ENCODE measurements at regions not wholly inside any gene's neighbourhood (a gene's known extent, or its start where the extent isn't known, plus 50 kb on each side); places are given as distances from the start of the nearest gene placed in this dataset.
"Not testable (repeated sequence)": the region's sequence is repeated elsewhere in the genome, so short reads cannot be mapped to it uniquely, and the experiment has no call there.

DNA sequence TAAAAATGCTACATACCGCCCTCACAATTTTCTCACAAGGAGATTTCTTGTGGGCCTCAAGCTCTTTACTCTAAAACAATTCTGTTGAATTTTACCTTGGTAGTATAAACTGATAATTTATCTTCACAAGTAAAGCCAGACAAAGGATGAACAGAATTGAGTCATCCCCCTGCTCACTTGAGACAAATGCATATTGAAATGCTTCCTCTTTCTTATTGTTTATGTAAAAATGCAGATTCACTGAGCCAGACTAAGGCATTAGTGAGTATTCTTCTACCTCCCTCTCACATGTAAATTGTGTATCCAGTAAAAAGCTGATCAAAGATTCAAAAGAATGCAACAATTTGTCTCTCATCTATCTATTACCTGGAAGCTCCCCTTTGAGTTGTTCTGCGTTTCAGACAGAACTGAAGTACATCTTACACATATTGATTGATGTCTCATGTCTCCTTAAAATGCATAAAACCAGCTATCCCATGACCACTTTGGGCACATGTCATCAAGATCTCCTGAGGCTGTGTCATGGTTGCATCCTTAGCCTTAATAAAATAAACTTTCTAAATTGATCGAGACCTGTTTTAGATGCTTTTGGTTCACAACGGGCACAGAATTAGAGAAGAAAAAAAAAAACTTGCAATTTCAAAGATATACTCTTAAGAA, 743.1 kb upstream of the B3GALT2 start:
- no peak for DNase-seq

DNA sequence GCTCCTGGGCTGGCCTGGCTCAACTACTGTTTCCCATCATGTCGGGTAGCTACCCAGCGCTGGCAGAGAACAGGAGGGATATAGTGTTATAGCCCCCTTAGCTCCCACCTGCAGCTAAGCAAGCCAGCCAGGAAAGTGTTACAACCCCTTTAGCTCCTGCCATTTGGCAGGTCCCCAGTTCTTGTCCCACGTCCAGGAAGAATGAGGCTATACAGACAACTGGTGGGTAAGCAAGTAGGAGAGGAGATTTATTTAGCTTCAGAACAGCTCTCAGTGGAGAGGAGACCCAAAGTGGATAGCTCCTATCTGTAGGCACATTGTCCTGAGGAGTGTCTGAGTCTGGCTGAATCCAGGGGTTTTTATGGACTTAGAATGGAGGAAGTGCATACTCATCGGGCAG, 741.1 kb upstream of the B3GALT2 start:
- DNase-seq = no peak

DNA sequence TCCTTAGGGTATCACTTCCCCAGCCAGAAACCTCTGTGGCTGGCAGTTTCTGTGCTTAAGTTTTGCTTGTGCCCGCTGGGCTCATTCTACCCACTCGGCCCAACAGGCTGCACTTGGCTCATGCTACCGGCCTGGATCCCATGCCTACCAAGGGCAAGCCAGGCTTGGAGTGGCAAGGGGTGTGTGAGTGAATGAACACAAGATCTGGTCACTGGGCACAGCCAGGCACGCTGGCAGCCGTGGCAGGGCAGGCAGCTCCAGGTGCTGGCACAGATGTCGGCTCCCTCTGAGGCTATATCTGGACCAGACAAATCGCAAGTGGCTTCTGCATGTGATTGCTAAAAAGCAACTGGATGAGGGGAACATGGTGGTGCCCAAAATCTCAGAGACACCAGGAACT, 740.5 kb upstream of the B3GALT2 start:
- DNase-seq = no peak

DNA sequence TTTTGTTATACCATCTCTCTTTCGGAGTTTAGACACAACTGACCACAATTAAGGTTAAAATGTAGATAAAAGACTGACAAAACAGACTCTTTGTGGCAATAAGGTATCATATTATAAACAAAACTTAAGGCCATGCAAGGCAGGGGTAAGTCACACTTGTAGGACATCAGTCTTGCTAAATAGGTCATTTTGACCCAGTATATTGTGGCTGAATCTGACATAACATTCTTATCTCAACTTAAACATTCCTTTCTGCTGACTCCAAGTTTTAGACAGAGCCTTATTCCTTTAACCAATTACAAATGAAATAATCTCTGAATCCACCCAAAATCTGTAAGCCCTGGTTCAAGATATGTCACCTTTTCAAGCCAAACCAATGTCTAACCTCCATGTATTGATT, 733.4 kb upstream of the B3GALT2 start:
- DNase-seq = no peak

DNA sequence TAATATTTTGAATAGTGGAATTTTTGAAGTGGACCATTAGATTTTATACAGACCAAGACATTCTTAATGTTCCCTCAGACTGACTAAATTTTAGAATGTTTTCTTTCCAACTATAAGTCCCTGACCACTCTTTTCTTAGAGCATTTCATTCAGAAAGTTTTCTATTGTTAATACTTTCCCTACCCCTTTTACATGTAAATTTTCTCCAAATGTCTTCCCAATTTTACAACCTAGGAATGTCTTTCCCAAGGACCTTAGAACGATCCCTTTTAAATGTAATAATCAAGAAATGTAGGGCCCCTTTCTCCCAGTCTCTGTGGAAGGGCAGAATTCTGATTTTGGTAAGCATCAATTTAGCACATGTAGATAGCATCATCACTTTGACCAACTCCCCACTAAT, 730.0 kb upstream of the B3GALT2 start:
- DNase-seq = no peak

DNA sequence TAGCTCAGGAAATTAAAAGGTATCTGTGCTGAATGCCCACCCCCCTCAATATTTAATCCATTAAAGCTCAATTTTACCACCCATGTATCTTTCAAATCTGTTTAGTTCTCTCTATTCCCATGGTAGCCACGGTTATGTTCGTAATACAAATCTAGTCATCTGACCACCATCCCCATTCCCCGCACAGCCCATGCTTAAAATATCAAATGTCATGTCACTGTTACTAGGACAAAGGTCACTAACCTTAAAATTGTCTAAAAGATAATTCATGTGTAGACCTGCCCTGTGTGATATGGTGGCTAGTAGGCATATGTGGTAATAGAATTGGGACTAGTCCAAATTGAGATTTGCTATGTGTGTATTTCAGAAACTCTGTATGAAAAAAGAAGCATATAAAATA, 728.5 kb upstream of the B3GALT2 start:
- no peak for DNase-seq

DNA sequence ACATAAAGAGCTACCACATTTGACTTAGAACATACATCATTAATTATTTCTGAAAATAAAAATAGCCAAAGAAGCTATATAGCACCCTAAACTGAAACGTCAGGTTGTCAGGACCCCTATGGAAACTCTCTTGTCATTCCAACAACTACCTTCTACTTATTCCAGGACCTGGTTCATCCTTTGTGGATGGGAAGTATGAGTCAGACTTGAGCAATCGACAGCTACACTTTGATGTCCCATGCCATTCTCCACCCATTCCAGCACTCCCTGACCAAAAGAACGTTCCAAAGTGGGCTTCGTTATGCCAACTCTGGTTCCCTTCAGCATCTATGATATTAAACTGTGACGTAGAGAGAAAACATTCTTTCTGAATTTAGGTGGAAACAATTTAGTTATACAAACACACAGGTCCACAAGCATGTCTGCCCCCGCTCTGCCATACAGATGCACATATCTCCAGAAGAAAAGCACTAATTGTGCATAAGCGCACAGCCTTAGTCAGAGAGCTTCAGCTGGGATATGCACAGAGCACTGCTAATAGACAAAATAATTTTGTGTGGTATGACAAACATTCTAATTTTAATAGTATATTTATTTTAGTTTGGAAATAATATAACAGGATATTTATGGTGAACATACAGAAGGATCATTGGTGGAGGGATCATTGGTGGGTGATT, 723.1 kb upstream of the B3GALT2 start:
- no peak for DNase-seq

DNA sequence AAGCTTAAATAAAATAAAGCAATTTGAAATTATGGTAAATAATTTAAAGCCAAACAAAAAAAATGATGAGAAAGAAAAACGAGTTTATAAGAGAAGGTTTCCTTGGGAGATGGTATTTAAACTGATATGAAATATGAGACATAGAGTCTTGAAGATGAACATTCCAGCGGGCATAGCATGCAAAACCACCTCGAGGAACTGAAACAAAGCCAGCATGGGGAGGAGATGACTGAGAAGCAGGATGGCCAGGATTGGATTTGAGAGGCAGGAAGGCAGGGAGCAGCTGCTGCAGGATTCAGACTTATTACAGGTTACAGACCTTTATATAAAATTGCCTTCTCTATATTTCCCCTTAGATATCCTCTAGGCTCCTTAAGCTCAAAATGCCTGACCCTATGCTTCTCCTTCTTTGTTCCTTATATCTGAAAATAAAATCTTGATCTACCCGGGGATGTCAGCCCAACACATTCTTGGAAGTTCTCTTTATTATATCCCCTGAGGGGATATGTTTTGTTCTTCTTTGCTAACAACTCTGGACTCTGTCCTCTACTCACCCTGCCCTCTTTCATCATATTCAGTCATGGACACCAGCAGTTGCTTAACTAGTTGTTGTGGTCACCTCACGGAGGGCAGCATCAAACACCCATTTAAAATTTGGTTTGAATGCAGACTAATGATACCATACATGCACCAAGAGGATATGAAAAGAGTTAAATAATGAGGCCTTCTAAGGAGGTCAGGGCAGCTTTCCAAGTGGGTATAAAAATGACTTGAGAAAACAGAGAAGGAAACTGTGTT, 719.1 kb upstream of the B3GALT2 start:
- DNase-seq = no peak

DNA sequence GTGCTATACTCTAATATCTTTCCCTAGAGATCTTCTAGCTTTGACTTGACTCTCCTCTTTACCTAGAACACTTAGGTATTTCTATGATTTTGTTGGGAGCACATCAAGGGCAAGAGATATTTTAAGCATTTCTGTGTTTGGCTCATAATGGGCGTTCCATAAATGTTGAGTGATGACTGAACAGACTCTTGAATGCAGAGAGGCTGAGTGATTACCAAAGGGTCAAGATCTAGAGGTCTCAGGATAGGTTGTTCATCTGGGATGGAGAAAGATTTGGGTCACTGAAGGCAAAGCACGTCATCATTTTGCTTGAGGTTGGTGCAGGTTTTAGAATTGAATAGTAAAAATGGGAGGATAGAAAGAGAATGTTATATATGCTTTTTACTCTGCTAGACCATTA, 705.4 kb upstream of the B3GALT2 start:
- DNase-seq = no peak

DNA sequence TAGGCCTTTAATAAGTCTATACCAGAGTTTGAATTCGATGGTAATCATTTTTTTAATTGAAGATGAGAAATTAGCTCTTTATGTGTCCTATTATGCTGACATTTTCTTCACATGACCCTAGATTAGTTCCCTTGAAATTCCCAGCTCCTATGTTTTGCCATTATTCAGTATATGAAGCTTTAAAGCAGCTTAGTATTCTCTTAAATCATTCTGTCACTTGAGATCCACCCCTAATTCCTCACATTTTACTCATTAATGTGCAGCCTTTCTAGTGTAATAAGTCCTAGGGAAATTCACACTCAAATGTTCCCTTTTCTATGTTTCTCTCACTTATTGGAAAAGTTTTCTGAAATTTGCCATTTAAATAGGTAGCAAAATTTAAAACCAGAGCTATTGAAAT, 704.5 kb upstream of the B3GALT2 start:
- no peak for DNase-seq

DNA sequence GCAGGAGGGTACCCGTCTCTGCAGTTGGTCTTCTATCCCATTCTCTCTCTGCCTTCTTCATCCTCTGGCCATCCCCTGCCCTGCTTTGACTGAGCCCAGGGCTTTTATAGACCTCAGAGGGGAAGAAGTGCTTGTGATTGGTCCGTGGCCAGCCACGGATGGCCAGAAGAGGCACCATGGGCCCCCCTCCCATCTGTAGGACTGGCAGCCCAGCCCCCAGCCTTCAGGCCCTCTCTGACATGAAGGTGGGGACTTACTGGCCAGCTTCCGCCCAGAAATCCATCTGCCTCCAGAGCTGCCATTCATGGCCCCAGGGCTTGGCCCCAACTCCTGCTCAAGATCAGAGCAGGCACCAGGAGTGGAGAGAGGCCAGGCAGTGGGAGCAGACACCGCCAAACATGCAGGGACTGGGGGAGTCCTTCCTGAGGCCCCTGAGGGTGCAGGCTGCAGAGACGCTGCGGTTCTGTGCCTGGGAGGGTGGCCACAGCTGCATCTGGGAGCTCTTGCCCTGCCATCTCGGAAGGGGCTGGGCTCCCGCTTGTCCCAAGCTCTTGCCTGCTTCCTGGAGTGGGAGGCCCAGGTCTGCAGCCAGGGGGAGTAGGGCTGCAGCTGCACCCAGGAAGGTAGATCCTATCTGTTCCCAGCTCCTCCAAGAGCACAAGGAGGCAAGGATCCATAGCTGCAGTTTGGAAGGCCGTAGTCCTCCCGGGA, 698.6 kb upstream of the B3GALT2 start:
- DNase-seq = no peak

DNA sequence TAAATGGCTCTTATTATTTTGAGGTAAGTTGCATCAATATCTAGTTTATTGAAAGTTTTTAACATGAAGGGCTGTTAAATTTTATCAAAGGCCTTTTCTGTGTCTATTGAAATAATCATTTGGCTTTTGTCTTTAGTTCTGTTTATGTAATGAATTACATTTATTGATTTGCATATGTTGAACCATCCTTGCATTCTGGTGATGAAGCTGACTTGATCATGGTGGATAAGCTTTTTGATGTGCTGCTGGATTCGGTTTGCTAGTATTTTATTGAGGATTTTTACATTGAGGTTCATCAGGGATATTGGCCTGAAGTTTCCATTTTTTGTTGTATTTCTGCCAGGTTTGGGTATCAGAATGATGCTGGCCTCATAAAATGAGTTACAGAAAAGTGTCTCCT, 691.5 kb upstream of the B3GALT2 start:
- DNase-seq = not testable (repeated sequence)

DNA sequence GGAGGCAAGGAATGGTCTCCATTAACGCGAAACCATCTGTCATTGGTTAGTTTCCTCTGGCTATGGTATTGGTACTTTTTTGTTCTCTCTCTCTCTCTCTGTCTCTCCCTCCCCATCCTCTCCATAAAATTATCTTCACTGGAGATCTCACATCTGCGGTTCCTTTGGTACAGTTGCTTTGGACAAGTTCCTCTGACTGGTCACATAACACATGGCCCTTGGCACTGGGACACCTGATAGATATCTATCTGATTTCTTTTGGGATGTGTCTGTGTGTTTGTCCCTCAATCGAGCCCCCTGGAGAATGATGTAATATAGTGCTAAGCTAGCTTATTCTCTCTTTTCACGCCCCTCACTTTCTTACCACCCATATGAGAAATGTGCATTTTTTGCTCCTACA, 682.0 kb upstream of the B3GALT2 start:
- DNase-seq = no peak

DNA sequence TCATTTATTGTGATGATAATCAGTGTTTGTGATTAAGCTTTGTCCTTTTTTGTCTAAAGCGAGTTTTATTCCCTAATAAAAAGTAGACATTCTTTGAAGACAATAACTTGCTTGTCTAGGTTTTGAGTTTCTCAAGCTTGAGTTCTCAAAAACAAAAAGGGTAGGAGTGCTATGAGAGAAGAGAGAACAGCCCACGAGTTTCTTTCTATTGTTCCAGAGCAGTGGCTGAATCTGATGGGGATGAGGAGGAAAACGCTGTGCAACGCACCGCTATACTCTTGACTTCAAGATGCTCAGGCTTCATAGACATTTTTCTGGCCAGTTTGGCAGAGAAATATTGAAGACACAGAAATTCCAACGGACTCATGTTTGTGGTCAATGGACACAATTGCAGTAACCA, 669.8 kb upstream of the B3GALT2 start:
- no peak for DNase-seq

DNA sequence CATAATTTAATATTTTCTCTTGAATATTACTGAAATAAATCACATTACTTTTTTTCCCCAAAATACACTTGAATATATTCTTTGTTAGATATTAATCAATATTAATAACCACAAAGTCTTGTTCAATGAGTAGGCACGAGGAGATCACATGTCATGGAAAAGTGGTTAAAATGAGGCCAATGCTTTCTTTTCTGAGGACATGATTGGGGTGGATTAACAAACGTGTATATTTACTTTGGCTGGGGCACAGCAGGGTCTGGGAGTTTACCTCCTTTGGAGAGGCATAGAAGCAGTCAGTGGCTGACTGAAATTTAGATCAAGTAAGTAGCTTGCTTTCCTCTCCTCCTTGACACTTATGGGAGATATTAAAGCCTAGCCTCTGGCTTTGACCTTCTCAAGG, 664.3 kb upstream of the B3GALT2 start:
- no peak for DNase-seq

DNA sequence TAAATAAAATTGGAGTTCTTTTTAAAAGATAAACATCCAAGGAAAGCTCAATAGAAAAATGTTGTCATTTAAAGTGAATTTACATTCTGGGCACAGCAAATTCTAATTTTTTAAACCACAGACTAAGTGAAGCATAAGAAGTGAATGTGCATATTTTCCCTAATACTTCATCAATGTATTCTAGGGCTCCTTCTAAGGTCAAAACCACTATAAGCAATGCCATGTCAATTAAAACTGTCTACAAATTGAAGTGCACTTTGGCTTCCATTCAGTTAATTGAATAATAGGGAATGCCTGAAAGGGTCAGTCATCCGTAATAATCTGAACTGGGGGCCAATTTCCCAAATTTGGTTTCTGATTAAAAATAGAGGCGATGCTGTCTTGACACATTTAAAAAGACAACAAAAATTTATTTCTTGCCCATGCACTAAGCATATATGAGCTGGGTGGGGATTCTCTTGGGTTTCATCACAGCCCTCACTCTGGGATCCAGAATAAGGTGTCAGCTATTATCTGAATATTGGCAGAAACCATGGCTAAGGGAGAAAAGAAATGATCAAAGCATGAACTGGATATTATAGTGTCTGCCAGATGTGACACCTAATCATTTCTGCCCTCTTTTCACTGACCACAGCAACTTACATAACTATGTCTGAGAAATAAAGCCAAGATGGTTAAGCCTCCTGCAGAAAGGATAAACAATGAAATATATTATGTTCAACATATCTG, 660.6 kb upstream of the B3GALT2 start:
- DNase-seq = no peak

DNA sequence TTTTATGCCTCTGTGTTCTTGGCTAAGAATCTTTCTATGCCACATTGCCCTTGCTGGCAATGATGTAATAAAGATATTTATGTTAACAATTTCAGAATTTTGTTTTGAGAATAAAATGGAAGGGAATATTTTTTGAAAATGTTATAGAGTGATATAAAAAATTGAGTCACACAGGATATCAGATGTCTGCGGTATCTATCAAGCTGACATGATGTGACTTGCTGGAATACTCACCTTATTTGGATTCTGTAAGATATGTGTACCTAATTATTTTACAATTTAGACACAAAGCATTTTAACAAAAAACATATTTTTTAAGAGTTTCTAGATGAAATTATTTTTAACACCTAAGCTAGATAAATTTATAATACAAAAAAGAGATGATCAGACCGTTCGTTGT, 660.0 kb upstream of the B3GALT2 start:
- DNase-seq = no peak

DNA sequence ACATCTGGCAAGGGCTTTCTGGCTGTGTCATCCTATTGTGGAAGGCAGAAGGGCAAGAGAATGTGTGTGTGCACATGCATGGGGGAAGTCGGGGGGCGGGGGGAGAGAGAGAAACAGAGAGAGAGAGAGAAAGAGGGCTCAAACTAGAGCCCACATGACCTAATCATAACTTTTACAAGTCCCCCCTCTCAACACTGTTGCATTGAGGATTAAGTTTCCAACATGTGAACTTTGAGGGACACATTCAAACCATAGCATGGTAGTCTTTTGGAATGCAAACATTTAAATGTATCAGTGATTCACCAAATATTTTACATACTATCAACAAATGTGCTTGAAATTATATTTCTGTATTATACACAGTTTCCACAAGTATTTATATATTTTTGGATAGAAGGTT, 655.4 kb upstream of the B3GALT2 start:
- no peak for DNase-seq

DNA sequence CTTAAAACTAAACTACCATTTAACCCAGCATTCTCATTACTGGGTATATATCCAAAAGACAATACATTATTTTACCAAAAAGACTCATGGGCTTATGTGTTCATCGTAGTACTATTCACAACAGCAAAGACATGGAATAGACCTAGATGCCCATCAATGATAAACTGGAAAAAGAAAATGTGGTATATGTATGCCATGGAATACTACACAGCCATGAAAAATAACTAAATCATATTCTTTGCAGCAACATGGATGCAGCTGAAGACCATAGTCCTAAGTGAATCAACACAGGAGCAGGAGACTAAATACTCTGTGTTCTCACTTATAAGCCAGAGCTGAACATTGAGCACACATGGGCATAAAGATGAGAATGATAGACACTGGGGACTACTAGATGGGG, 645.1 kb upstream of the B3GALT2 start:
- DNase-seq = no peak

DNA sequence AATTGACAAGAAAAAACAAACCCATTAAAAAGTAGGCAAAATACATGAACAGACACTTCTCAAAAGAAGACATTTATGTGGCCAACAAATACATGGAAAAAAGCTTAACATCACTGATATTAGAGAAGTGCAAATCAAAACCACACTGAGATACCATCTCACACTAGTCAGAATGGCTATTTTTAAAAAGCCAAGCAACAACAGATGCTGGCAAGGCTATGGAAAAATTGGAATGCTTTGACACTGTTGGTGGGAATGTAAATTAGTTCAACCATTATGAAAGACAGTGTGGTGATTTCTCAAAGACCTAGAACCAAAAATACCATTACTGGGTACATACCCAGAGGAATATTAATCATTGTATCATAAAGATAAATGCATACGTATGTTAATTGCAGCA, 641.1 kb upstream of the B3GALT2 start:
- no peak for DNase-seq

DNA sequence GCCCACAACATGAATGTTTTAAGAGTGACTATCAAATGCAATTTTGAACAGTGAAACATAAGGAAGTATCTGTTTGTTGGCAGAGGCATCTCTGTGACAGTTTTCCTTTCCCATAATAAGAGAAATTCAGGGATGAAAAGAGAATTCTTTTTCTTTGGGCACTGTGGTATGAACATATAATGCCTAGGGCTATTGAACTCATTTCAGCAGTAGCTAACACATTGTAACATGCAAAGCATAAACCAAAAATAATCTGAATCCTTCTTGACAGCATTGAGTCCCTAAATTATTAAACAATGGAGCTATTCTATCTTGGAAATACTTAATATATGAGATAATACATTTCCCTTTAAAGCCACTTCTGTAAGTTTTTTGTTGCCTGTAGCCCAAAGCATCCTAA, 633.0 kb upstream of the B3GALT2 start:
- DNase-seq = no peak

DNA sequence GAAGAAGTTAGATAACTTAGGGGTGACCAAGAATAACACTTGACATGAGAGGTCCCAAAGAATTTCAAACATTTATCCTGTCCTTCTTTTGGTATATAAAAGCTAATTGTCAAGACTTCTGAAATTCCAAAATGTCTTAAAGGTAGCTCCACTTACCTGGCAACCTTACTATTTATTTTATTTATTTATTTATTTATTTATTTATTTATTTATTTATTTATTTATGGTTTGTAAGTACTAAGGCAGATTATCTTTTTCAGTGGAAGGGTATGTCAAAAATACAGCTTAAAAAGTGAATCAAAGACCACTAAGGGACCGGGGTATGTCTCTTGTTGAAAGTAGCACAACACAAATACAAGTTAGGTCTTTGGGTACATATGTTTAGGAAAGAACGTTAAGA, 620.8 kb upstream of the B3GALT2 start:
- no peak for DNase-seq

Data from activated T-cell treated with anti-CD3 and anti-CD28 coated beads for 4 hours (primary cell).